GM12872 (cell line): ENCODE measurements at regions not wholly inside any gene's neighbourhood (a gene's known extent, or its start where the extent isn't known, plus 50 kb on each side); places are given as distances from the start of the nearest gene placed in this dataset.

Experiments
- TF ChIP-seq, protein P1 (sequence below): IDR thresholded peaks from 3 replicates; pipeline ENCODE4 v1.5.1; 2011; ENCODE audit warnings: low read depth, mild to moderate bottlenecking, low read length, moderate library complexity; ENCODE audit not compliant: insufficient read depth

DNA sequence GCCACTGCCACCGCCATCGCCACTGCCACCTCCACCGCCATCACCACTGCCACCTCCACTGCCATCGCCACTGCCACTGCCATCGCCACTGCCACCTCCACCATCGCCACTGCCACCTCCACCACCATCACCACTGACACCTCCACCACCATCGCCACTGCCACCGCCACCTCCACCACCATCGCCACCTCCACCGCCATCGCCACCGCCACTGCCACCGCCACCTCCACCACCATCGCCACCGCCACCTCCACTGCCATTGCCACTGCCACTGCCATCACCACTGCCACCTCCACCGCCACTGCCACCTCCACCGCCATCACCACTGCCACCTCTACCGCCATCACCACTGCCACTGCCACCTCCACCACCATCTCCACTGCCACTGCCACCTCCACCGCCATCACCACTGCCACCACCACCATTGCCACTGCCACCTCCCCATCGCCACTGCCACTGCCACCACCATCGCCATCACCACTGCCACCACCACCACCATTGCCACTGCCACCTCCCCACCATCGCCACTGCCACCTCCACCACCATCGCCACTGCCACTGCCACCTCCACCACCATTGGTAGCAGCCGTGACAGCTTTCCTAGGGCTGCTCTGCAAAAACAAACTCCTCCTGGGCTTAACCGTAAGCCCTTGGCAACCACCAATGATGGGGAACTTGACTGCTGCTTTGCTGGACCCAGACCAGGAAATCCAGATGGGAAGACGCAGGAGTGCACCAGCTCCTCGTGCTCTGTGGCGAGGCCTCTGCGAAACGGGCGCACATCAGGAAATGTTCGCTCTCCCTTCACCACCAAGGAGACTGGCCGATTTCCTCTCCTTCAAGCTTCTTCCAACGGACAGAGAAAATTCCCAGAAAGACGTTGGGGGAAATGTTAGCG lies 147.2 kb downstream of the RBFOX3 start:
- TF ChIP-seq, protein P1, sequence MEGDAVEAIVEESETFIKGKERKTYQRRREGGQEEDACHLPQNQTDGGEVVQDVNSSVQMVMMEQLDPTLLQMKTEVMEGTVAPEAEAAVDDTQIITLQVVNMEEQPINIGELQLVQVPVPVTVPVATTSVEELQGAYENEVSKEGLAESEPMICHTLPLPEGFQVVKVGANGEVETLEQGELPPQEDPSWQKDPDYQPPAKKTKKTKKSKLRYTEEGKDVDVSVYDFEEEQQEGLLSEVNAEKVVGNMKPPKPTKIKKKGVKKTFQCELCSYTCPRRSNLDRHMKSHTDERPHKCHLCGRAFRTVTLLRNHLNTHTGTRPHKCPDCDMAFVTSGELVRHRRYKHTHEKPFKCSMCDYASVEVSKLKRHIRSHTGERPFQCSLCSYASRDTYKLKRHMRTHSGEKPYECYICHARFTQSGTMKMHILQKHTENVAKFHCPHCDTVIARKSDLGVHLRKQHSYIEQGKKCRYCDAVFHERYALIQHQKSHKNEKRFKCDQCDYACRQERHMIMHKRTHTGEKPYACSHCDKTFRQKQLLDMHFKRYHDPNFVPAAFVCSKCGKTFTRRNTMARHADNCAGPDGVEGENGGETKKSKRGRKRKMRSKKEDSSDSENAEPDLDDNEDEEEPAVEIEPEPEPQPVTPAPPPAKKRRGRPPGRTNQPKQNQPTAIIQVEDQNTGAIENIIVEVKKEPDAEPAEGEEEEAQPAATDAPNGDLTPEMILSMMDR = no peak

DNA sequence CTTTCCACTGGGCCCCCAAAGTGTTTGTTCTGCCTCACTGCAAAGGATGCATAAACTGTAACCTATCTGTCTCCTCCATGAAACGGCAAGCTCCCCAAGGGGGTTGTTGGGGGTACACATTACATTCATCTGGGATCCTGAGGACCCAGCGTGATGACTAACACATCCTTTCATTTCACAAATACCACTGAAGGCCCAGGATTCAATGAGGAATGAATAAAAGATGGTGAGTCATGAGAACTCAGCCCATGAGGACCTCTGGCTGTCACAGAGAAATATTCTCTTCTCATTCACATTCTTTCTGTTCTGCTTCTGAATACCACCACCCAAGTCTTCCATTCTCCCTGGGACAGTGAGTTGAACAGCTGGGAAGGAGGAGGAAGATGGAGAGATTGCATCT lies 149.8 kb downstream of the RBFOX3 start:
- TF ChIP-seq, protein P1 = no peak

DNA sequence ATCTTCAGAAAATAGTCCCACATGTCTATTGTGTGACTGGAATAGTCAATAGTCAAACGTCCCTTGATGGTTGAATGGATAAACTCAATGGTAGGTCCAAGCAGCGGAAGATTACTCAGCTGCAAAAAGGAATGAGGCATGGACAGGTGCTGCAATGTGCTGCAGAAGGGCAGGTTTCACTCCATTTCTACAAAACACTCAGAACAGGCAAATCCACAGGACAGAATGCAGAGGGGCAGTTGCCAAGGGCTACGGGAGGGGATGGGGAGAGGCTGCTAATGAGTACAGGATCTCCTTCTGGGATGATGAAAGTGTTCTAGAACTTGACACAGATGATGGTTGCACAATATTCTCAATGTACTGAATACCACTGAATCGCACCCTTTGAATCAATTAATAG lies 151.0 kb downstream of the RBFOX3 start:
- TF ChIP-seq, protein P1 = no peak

DNA sequence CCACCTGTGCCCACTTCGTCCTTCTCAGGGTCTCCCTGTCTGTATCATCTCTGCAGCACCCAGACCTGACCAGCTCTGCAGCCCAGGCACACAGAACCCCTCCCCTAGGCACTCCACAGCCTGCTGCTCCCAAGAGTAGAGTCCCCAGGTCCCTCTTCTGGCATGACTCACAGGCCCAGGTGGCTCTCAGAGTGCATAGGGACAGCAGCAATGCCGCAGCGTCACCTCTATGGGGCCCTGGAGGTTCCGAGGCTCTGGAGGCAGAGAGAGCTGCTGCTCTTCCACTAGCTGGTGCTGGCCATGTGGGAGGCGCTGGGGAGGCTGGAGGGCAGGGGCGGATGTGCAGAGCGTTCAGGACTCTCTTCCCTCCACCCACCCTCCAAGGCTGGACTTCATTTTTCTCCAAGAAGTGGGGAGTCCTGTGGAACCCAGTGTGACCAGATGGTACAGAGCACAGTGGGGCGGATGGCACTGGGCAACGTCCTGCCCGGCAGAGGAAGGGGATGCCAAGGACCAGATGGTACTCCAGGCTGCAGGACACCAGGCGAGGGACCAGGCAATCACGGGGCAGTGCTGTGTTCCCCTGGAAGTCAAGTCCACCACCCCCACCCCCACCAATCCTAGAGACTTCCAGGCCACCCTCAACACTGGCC lies 151.7 kb downstream of the RBFOX3 start:
- TF ChIP-seq, protein P1 = no peak

DNA sequence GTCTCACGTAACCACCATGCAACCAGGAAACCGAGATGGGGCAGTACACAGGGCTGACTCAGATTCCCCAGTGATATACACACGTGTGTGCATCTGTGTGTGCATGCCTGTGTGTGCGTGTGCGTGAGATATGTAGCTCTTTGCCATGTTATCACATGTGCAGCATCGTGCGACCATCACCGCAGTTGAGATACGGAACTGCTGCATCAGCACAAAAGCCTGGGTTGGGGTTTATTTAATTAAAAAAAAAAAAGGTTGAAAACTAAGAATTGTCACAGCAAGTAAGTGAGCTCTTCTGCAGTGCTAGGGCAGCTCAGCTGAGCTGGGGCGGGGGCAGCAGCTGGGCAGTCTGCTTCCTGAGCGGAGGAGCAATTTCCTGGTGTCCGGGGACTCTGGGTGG lies 152.5 kb downstream of the RBFOX3 start:
- TF ChIP-seq, protein P1 = no peak

DNA sequence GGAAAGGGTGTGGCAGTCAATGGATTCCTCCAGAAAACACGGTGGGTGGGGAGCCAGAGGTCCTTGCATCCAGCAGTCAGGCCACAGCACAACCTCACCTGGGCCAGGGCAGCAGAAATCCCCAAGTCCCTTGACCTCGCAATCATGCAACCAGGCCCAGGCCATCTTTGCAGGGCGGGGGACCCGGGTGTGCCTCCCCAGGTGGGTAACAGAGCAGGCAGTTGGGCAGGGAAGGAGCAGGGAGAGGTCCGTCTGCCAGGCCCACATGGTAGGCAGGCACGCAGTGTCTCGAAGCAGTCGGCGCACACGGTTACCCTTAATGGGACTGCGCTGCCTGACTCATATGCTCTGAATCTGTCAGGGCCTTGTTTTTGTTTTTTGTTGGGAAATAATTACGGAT lies 153.0 kb downstream of the RBFOX3 start:
- TF ChIP-seq, protein P1 = no peak

DNA sequence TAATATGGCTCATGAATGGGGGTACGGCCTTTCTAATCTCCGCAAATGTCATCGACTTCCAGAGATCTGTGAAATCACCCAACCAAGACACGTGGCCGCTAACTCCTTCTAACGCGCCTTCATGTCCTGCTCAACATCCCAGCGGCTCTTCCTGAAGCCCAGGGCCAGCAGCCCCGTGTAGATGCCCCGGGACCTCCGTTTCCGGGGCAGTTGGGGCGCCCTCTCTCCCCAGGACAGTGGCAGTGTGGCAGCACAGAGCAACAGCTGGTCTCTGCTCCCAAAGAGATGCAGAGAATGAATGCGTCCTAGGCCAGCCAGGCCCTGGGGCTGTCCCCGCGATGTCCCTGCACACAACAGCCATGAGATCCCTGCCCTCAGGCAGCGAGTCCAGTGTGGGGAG lies 153.5 kb downstream of the RBFOX3 start:
- TF ChIP-seq, protein P1 = no peak
